GM18511 (cell line): ENCODE measurements at regions not wholly inside any gene's neighbourhood (a gene's known extent, or its start where the extent isn't known, plus 50 kb on each side); places are given as distances from the start of the nearest gene placed in this dataset.

Experiments used
- ATAC-seq: cut with Tn5 transposase; IDR thresholded peaks from one replicate; pipeline ENCODE4 v1.9.1; 2021; ENCODE audit warnings: mild to moderate bottlenecking, moderate library complexity; ENCODE audit not compliant: unreplicated experiment

GRCh38 chr2:8268172-8268783 lies 413.6 kb upstream of the ID2 start:
- ATAC-seq: no peak

- no peak for ATAC-seq
Observed at GRCh38 chr2:8270699-8271098, 411.2 kb upstream of the ID2 start.

GRCh38 chr2:8271461-8271860 lies 410.4 kb upstream of the ID2 start:
- ATAC-seq: no peak

- ATAC-seq: no peak
Observed at GRCh38 chr2:8276026-8276425, 405.8 kb upstream of the ID2 start.

- peak; percentile 91 for ATAC-seq
Observed at GRCh38 chr2:8277921-8278571, 403.8 kb upstream of the ID2 start.

GRCh38 chr2:8278709-8279354 lies 403.0 kb upstream of the ID2 start:
- ATAC-seq: no peak

- no peak for ATAC-seq
Observed at GRCh38 chr2:8279506-8279905, 402.4 kb upstream of the ID2 start.

- ATAC-seq: no peak
Observed at GRCh38 chr2:8281234-8281633, 400.6 kb upstream of the ID2 start.

GRCh38 chr2:8281950-8282857 lies 399.7 kb upstream of the ID2 start:
- ATAC-seq: no peak

GRCh38 chr2:8282858-8283252 lies 399.0 kb upstream of the ID2 start:
- ATAC-seq: no peak

- no peak for ATAC-seq
Observed at GRCh38 chr2:8285081-8285480, 396.8 kb upstream of the ID2 start.

- no peak for ATAC-seq
Observed at GRCh38 chr2:8285898-8286297, 396.0 kb upstream of the ID2 start.

- ATAC-seq: no peak
Observed at GRCh38 chr2:8288206-8288605, 393.6 kb upstream of the ID2 start.

GRCh38 chr2:8289111-8289510 lies 392.7 kb upstream of the ID2 start:
- ATAC-seq: no peak

- no peak for ATAC-seq
Observed at GRCh38 chr2:8290771-8291352, 391.0 kb upstream of the ID2 start.

GRCh38 chr2:8296306-8296705 lies 385.6 kb upstream of the ID2 start:
- no peak for ATAC-seq

GRCh38 chr2:8297376-8298231 lies 384.3 kb upstream of the ID2 start:
- ATAC-seq: no peak

- ATAC-seq: no peak
Observed at GRCh38 chr2:8298783-8299182, 383.1 kb upstream of the ID2 start.

- ATAC-seq: no peak
Observed at GRCh38 chr2:8300216-8300615, 381.6 kb upstream of the ID2 start.

- ATAC-seq: no peak
Observed at GRCh38 chr2:8300905-8301304, 381.0 kb upstream of the ID2 start.
